Panc1 (cell line): ENCODE measurements at regions not wholly inside any gene's neighbourhood (a gene's known extent, or its start where the extent isn't known, plus 50 kb on each side); places are given as distances from the start of the nearest gene placed in this dataset.

Experiments
- POLR2AphosphoS5 ChIP-seq: IDR thresholded peaks from 2 replicates; pipeline ENCODE4 v1.6.1; 2012; ENCODE audit warnings: mild to moderate bottlenecking, low read depth, low read length, moderate library complexity
- REST ChIP-seq, 2 experiments: IDR thresholded peaks; 2 replicates each; pipeline ENCODE4 v1.6.1; 2011 to 2012; ENCODE audit warnings: low read depth in 2 of 2, control low read depth in 1 of 2, low read length in 1 of 2, mild to moderate bottlenecking in 1 of 2, moderate library complexity in 1 of 2; ENCODE audit not compliant: insufficient read depth in 1 of 2
- TCF7L2 ChIP-seq: IDR thresholded peaks from 2 replicates; pipeline ENCODE4 v1.6.1; 2011; ENCODE audit warnings: mild to moderate bottlenecking, low read depth, low read length, inconsistent platforms
- TF ChIP-seq, protein P1 (sequence below): fragments of 450-650 bp; IDR thresholded peaks from 2 replicates; pipeline ENCODE4 v1.5.1; 2017; ENCODE audit warnings: mild to moderate bottlenecking

GRCh38 chr10:53650794-53651193, 878.2 kb upstream of the MBL2 start:
- TF ChIP-seq, protein P1, sequence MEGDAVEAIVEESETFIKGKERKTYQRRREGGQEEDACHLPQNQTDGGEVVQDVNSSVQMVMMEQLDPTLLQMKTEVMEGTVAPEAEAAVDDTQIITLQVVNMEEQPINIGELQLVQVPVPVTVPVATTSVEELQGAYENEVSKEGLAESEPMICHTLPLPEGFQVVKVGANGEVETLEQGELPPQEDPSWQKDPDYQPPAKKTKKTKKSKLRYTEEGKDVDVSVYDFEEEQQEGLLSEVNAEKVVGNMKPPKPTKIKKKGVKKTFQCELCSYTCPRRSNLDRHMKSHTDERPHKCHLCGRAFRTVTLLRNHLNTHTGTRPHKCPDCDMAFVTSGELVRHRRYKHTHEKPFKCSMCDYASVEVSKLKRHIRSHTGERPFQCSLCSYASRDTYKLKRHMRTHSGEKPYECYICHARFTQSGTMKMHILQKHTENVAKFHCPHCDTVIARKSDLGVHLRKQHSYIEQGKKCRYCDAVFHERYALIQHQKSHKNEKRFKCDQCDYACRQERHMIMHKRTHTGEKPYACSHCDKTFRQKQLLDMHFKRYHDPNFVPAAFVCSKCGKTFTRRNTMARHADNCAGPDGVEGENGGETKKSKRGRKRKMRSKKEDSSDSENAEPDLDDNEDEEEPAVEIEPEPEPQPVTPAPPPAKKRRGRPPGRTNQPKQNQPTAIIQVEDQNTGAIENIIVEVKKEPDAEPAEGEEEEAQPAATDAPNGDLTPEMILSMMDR = no peak
- TF ChIP-seq POLR2AphosphoS5 = no peak
- no peak for TF ChIP-seq TCF7L2
- TF ChIP-seq REST (IDR thresholded peaks at IDR 0.05; ENCODE audit: insufficient read depth in 1 of 2, low read depth in 2 of 2, low read length in 1 of 2) = no peak
